Kidney epithelial cell (primary cell): ENCODE measurements at regions not wholly inside any gene's neighbourhood (a gene's known extent, or its start where the extent isn't known, plus 50 kb on each side); places are given as distances from the start of the nearest gene placed in this dataset.
"Not testable (repeated sequence)": the region's sequence is repeated elsewhere in the genome, so short reads cannot be mapped to it uniquely, and the experiment has no call there.

Source experiments
- DNase-seq: peaks from one replicate; pipeline ENCODE4 v3.0.0-alpha.2; 2010; ENCODE audit warnings: low read depth
- H3K27me3 ChIP-seq: 2 replicates; pipeline ENCODE4 v1.6.0; 2011; ENCODE audit warnings: low read length; ENCODE audit not compliant: control insufficient read depth, insufficient read depth
- H3K36me3 ChIP-seq: 2 replicates; pipeline ENCODE4 v1.5.1; 2011; ENCODE audit warnings: low read length; ENCODE audit not compliant: control insufficient read depth, insufficient read depth
- H3K4me3 ChIP-seq: 2 replicates; pipeline ENCODE4 v1.5.1; 2011; ENCODE audit warnings: low read depth, mild to moderate bottlenecking, control low read depth, low read length
- TF ChIP-seq, protein P1 (sequence below): IDR thresholded peaks from 2 replicates; pipeline ENCODE4 v1.5.1; 2011; ENCODE audit warnings: mild to moderate bottlenecking, moderate library complexity, low read length, control low read depth, inconsistent platforms; ENCODE audit not compliant: insufficient read depth, poor library complexity, severe bottlenecking

DNA sequence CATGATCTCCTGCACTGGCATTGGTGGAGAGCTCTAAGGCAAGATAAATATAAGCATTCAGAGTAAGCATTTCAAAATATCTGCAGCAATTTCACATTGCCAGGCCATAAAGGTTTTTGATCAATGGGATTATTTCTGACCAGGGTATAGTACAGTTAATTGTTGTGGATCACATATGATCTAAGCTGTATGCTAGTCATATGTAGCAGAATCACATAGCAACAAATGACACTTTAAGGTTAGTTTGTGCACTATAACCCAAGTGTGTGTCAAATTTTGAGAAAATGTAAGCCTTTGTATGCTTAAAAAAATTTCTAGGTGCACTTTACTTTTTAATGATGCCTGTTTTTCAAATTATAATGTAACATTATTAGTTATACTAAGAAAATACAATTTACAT lies 386.0 kb upstream of the ADAMTS5 start:
- TF ChIP-seq, protein P1, sequence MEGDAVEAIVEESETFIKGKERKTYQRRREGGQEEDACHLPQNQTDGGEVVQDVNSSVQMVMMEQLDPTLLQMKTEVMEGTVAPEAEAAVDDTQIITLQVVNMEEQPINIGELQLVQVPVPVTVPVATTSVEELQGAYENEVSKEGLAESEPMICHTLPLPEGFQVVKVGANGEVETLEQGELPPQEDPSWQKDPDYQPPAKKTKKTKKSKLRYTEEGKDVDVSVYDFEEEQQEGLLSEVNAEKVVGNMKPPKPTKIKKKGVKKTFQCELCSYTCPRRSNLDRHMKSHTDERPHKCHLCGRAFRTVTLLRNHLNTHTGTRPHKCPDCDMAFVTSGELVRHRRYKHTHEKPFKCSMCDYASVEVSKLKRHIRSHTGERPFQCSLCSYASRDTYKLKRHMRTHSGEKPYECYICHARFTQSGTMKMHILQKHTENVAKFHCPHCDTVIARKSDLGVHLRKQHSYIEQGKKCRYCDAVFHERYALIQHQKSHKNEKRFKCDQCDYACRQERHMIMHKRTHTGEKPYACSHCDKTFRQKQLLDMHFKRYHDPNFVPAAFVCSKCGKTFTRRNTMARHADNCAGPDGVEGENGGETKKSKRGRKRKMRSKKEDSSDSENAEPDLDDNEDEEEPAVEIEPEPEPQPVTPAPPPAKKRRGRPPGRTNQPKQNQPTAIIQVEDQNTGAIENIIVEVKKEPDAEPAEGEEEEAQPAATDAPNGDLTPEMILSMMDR: no peak
- Histone ChIP-seq H3K27me3 (no peaks in the 10 kb centered on the region), H3K4me3 (no peak overlapping the region), H3K36me3 (no peaks in the 10 kb centered on the region)
- DNase-seq: no peak

DNA sequence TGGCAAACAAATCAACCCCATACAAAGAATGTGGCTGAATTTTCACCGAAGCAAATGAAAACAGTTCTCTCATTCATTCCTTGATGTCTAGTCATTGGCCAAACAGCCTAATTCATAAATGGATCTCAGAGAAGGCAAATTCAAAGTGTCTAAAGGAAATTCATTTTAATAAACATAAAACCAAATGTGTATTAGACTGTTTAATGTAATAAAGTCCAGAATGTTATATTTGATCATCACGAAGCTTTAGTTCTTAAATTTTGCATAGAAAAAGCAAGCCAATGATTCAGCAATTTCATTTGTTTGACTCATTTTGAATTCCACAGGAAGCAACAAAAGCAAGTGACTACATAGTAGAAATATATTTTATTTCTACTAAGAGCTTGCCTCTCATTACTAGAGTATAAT lies 379.2 kb upstream of the ADAMTS5 start:
- TF ChIP-seq, protein P1: no peak
- Histone ChIP-seq H3K27me3 (no peaks in the 10 kb centered on the region), H3K36me3 (no peaks in the 10 kb centered on the region), H3K4me3 (no peak overlapping the region)
- DNase-seq: no peak

DNA sequence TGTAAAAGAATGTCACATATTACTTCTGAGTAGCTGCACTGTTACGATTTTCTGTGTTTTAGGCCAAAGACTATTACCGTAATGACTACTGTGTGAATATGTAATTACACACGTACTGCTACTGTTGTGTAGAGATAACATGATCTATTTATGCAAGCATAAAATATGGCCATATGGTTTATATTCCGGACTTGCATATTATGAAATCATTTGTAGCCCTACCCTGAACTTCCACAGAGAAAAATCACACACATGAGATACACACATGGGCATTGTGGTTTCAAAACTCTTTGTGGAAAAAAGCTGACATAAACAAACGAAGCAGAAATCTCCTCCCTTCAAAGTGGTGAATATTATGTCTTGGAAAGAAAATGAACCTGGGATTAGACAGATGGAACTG lies 373.0 kb upstream of the ADAMTS5 start:
- no peak for DNase-seq
- no peak overlapping the region for H3K4me3 ChIP-seq
- no peaks in the 10 kb centered on the region for H3K36me3 ChIP-seq
- TF ChIP-seq, protein P1: no peak
- H3K27me3 ChIP-seq: no peaks in the 10 kb centered on the region

DNA sequence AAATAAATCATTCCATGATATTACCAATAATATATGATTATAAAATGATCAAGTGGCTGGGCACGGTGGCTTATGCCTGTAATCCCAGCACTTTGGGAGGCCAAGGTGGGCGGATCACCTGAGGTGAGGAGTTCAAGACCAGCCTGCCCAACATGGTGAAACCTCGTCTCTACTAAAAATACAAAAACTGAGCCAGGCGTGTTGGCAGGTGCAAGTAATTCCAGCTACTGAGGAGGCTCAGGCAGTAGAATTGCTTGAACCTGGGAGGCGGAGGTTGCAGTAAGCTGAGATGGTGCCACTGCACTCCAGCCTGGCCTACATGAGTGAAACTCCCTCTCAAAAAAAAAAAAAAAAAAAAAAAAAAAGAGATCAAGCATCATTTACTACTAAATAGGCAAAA lies 371.1 kb upstream of the ADAMTS5 start:
- not testable (repeated sequence) for DNase-seq, H3K4me3 ChIP-seq, H3K36me3 ChIP-seq, H3K27me3 ChIP-seq

DNA sequence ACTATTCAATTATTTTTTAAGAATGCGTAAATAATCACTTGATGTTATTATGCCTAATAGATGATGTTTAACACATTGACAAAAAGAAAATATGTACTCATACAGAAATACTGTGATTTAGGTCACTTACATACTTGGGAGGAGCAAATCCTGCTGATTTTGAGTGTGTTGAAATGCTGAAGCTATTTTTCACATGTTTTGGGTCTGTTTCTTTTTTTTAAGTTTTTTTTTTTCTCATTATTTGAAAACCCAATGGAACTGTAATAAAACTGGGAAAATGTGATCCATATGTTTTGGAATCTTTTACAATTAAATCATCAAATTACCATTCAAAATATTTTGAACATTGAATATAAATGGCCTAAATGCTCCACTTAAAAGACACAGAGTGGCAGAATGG lies 366.2 kb upstream of the ADAMTS5 start:
- H3K36me3 ChIP-seq: no peaks in the 10 kb centered on the region
- no peaks in the 10 kb centered on the region for H3K27me3 ChIP-seq
- TF ChIP-seq, protein P1: no peak
- H3K4me3 ChIP-seq: no peak overlapping the region
- no peak for DNase-seq

DNA sequence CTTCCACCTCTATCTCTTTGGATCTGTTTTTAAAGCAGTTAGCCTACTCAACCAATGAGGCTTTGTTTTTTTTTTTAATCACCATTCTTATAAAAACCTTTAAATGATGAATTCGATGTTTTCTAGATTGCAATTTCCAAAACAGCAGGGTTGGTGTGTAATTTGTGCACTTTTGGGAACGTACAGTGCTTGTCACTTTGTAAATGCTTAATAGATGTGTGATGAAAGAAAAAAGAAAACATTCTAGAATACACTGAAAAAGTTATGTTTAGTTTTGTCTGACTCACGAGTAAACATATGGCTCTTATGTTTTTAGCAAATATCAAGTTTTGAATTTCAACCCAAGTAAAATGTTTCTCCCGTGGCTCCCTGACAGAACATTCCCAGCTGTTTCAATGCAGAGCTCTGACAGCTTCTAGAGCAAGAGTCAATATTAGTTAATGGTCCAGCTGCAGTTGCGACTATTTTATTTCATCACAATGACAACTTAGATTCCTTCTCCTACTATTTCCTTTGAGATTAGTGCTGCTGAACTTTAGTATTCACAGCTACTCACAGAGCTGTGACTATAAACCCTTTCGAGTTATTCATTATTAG lies 362.5 kb upstream of the ADAMTS5 start:
- TF ChIP-seq, protein P1: no peak
- no peaks in the 10 kb centered on the region for H3K27me3 ChIP-seq
- no peaks in the 10 kb centered on the region for H3K36me3 ChIP-seq
- DNase-seq: no peak
- no peak overlapping the region for H3K4me3 ChIP-seq
